H9 (cell line): ENCODE measurements at regions not wholly inside any gene's neighbourhood (a gene's known extent, or its start where the extent isn't known, plus 50 kb on each side); places are given as distances from the start of the nearest gene placed in this dataset.

Experiments used
- DNase-seq: peaks from one replicate; pipeline ENCODE4 v3.0.0-alpha.2; 2017
- H2AFZ ChIP-seq: one replicate; pipeline ENCODE4 v1.6.1; 2013; ENCODE audit warnings: mild to moderate bottlenecking, low read length, control low read depth, moderate library complexity
- H2AK5ac ChIP-seq: 2 replicates; pipeline ENCODE4 v1.6.1; 2013; ENCODE audit warnings: low read length, control low read depth, mixed read lengths; ENCODE audit not compliant: insufficient read length
- H2BK120ac ChIP-seq: one replicate; pipeline ENCODE4 v1.6.1; 2013; ENCODE audit warnings: low read depth, mild to moderate bottlenecking, low read length, control low read depth, inconsistent platforms; ENCODE audit not compliant: poor library complexity, severe bottlenecking
- H2BK12ac ChIP-seq: 2 replicates; pipeline ENCODE4 v1.6.1; 2013; ENCODE audit warnings: low read length, control low read depth, mixed read lengths, low read depth; ENCODE audit not compliant: insufficient read length
- H2BK15ac ChIP-seq: 2 replicates; pipeline ENCODE4 v1.6.1; 2013; ENCODE audit warnings: low read depth, low read length, control low read depth
- H2BK20ac ChIP-seq: one replicate; pipeline ENCODE4 v1.6.1; 2013; ENCODE audit warnings: low read depth, mild to moderate bottlenecking, low read length, control low read depth, inconsistent platforms; ENCODE audit not compliant: poor library complexity, severe bottlenecking
- H2BK5ac ChIP-seq: 2 replicates; pipeline ENCODE4 v1.6.1; 2013; ENCODE audit warnings: low read length, control low read depth, mixed read lengths; ENCODE audit not compliant: insufficient read length
- H3K14ac ChIP-seq: 2 replicates; pipeline ENCODE4 v1.6.1; 2013; ENCODE audit warnings: low read length, control low read depth; ENCODE audit not compliant: insufficient read depth
- H3K18ac ChIP-seq: 2 replicates; pipeline ENCODE4 v1.6.1; 2013; ENCODE audit warnings: low read depth, mild to moderate bottlenecking, mixed read lengths, low read length, control low read depth; ENCODE audit not compliant: insufficient read length
- H3K23ac ChIP-seq: 2 replicates; pipeline ENCODE4 v1.6.1; 2013; ENCODE audit warnings: low read length, control low read depth, mixed read lengths, low read depth; ENCODE audit not compliant: insufficient read length
- H3K23me2 ChIP-seq: 2 replicates; pipeline ENCODE4 v1.6.1; 2013; ENCODE audit warnings: low read depth, mild to moderate bottlenecking, mixed read lengths, low read length, control low read depth; ENCODE audit not compliant: insufficient read length, poor library complexity, severe bottlenecking
- H3K27ac ChIP-seq: 2 replicates; pipeline ENCODE4 v1.5.1; 2013; ENCODE audit warnings: low read length, control low read depth, mixed read lengths, low read depth; ENCODE audit not compliant: insufficient read length
- H3K27me3 ChIP-seq: 2 replicates; pipeline ENCODE4 v1.6.1; 2013; ENCODE audit warnings: low read length, control low read depth, inconsistent platforms; ENCODE audit not compliant: insufficient read depth
- H3K4ac ChIP-seq: 2 replicates; pipeline ENCODE4 v1.6.1; 2013; ENCODE audit warnings: low read depth, mild to moderate bottlenecking, control low read depth, inconsistent platforms, low read length, moderate library complexity
- H3K4me1 ChIP-seq: 2 replicates; pipeline ENCODE4 v1.6.1; 2013; ENCODE audit warnings: low read length, control low read depth, inconsistent platforms; ENCODE audit not compliant: insufficient read depth
- H3K4me2 ChIP-seq: 2 replicates; pipeline ENCODE4 v1.6.1; 2013; ENCODE audit warnings: low read length, control low read depth, mixed read lengths; ENCODE audit not compliant: insufficient read length, insufficient read depth
- H3K56ac ChIP-seq: 2 replicates; pipeline ENCODE4 v1.6.1; 2013; ENCODE audit warnings: low read depth, mild to moderate bottlenecking, mixed read lengths, low read length, control low read depth; ENCODE audit not compliant: insufficient read length
- H3K79me1 ChIP-seq: 2 replicates; pipeline ENCODE4 v1.6.1; 2013; ENCODE audit warnings: low read depth, mild to moderate bottlenecking, moderate library complexity, low read length, control low read depth, inconsistent platforms; ENCODE audit not compliant: insufficient read depth, poor library complexity, severe bottlenecking
- H3K79me2 ChIP-seq: 2 replicates; pipeline ENCODE4 v1.6.1; 2013; ENCODE audit warnings: low read length, control low read depth, inconsistent platforms; ENCODE audit not compliant: insufficient read depth
- H3K9ac ChIP-seq: 2 replicates; pipeline ENCODE4 v1.6.1; 2013; ENCODE audit warnings: low read length, control low read depth, mixed read lengths; ENCODE audit not compliant: insufficient read length; ENCODE audit errors: extremely low read depth
- H3K9me3 ChIP-seq: one replicate; pipeline ENCODE4 v1.6.1; 2013; ENCODE audit warnings: low read depth, low read length, inconsistent platforms; ENCODE audit not compliant: control insufficient read depth
- H3T11ph ChIP-seq: one replicate; pipeline ENCODE4 v1.6.1; 2013; ENCODE audit warnings: mild to moderate bottlenecking, low read length, control low read depth, inconsistent platforms
- H4K20me1 ChIP-seq: one replicate; pipeline ENCODE4 v1.6.1; 2013; ENCODE audit not compliant: control insufficient read depth, insufficient read length, insufficient read depth
- H4K5ac ChIP-seq: 2 replicates; pipeline ENCODE4 v1.6.1; 2013; ENCODE audit warnings: low read depth, mild to moderate bottlenecking, mixed read lengths, low read length, control low read depth; ENCODE audit not compliant: insufficient read length
- H4K8ac ChIP-seq: replicated peaks from 2 replicates; pipeline ENCODE4 v1.6.1; 2013; ENCODE audit warnings: low read length, control low read depth, mixed read lengths, low read depth; ENCODE audit not compliant: insufficient read length
- H4K91ac ChIP-seq: 2 replicates; pipeline ENCODE4 v1.6.1; 2013; ENCODE audit warnings: low read depth, mild to moderate bottlenecking, moderate library complexity, mixed read lengths, low read length, control low read depth; ENCODE audit not compliant: insufficient read length
- H3K27ac Mint-ChIP-seq, 3 experiments: 2 replicates in 2 of 3; 3 replicates in 1 of 3; pipeline ENCODE4 v1.8.0; 2020 to 2021; ENCODE audit warnings: mixed read lengths in 3 of 3, mild to moderate bottlenecking in 1 of 3, moderate library complexity in 1 of 3
- H3K27me3 Mint-ChIP-seq: 2 replicates; pipeline ENCODE4 v1.8.0; 2021; ENCODE audit warnings: low read depth, mild to moderate bottlenecking, moderate library complexity, mixed read lengths
- H3K36me3 Mint-ChIP-seq, 3 experiments: 2 replicates in 2 of 3; 3 replicates in 1 of 3; pipeline ENCODE4 v1.8.0; 2020 to 2021; ENCODE audit warnings: low read depth in 3 of 3, mixed read lengths in 3 of 3; ENCODE audit not compliant: insufficient read depth in 1 of 3
- H3K4me1 Mint-ChIP-seq, 2 experiments: 2 replicates each; pipeline ENCODE4 v1.8.0; 2020; ENCODE audit warnings: mixed read lengths in 2 of 2
- H3K4me3 Mint-ChIP-seq, 2 experiments: 2 replicates in 1 of 2; 3 replicates in 1 of 2; pipeline ENCODE4 v1.8.0; 2020 to 2021; ENCODE audit warnings: mild to moderate bottlenecking in 2 of 2, mixed read lengths in 2 of 2, moderate library complexity in 1 of 2
- H3K9me3 Mint-ChIP-seq, 2 experiments: 2 replicates in 1 of 2; 3 replicates in 1 of 2; pipeline ENCODE4 v1.8.0; 2020; ENCODE audit warnings: mild to moderate bottlenecking in 2 of 2, mixed read lengths in 2 of 2, moderate library complexity in 1 of 2
- CTCF ChIP-seq: fragments of 200-600 bp; sonication (generic); conservative IDR thresholded peaks from 3 replicates; pipeline ENCODE4 v1.8.0; 2021; ENCODE audit warnings: antibody characterized with exemption, mild to moderate bottlenecking
- WGBS: extraction: QIAGEN DNeasy Blood & Tissue Kit; methylation state at CpG from one replicate; pipeline ENCODE4 v1.1.7; 2013; ENCODE audit warnings: missing lambda C conversion rate, low lambda C conversion rate, mixed read lengths; ENCODE audit not compliant: insufficient read length; ENCODE audit errors: extremely low coverage; 5-methylcytosine and 5-hydroxymethylcytosine counted together

GRCh38 chr2:14749884-14750283 lies 117.4 kb downstream of the LRATD1 start:
- H3K79me1 ChIP-seq: no peaks in the 10 kb centered on the region
- H3K27ac ChIP-seq: no peak overlapping the region
- no peak overlapping the region for H4K91ac ChIP-seq
- Mint-ChIP-seq H3K9me3 (no peaks in the 10 kb centered on the region; a peak in 1 of 5 replicates), H3K27ac (no peak overlapping the region), H3K36me3 (no peaks in the 10 kb centered on the region), H3K4me1 (no peaks in the 10 kb centered on the region), H3K4me3 (no peak overlapping the region), H3K27me3 (no peaks in the 10 kb centered on the region)
- no peak overlapping the region for H3T11ph ChIP-seq
- H3K56ac ChIP-seq: no peak overlapping the region
- no peak for TF ChIP-seq CTCF
- no peaks in the 10 kb centered on the region for H3K79me2 ChIP-seq
- no peak overlapping the region for H3K23ac ChIP-seq
- no peak overlapping the region for H3K4ac ChIP-seq
- DNase-seq: no peak
- no peak overlapping the region for H2BK15ac ChIP-seq
- no peaks in the 10 kb centered on the region for H3K27me3 ChIP-seq
- no peak overlapping the region for H3K9ac ChIP-seq
- no peak overlapping the region for H3K4me2 ChIP-seq
- no peak overlapping the region for H3K14ac ChIP-seq
- H3K18ac ChIP-seq: no peak overlapping the region
- no peaks in the 10 kb centered on the region for H3K4me1 ChIP-seq
- no peak overlapping the region for H2AK5ac ChIP-seq
- H4K8ac ChIP-seq: no peak overlapping the region
- H4K5ac ChIP-seq: no peak overlapping the region
- no CpG with 5 or more reads among the region's 1 CpG for whole genome bisulfite sequencing
- H3K9me3 ChIP-seq: peaks cover 5% of the 10 kb centered on the region
- H2BK5ac ChIP-seq: no peak overlapping the region
- no peak overlapping the region for H2BK120ac ChIP-seq
- no peaks in the 10 kb centered on the region for H3K23me2 ChIP-seq
- no peak overlapping the region for H2BK12ac ChIP-seq
- H2AFZ ChIP-seq: no peak overlapping the region
- H4K20me1 ChIP-seq: no peaks in the 10 kb centered on the region
- no peak overlapping the region for H2BK20ac ChIP-seq
